Sigmoid colon (tissue), 4 donors: ENCODE measurements at regions not wholly inside any gene's neighbourhood (a gene's known extent, or its start where the extent isn't known, plus 50 kb on each side); places are given as distances from the start of the nearest gene placed in this dataset.

Source experiments
- EP300 ChIP-seq, 4 donors: sonication (generic); formaldehyde crosslinking; IDR thresholded peaks; one replicate each; pipeline ENCODE4 v1.6.1; 2017; ENCODE audit warnings: antibody characterized with exemption in 4 of 4
- POLR2A ChIP-seq, 2 donors: fragments of 450-650 bp; IDR thresholded peaks; one replicate each; pipeline ENCODE4 v1.6.1; 2016; ENCODE audit warnings: antibody characterized with exemption in 2 of 2, mild to moderate bottlenecking in 2 of 2, moderate library complexity in 2 of 2
- POLR2AphosphoS5 ChIP-seq, 4 donors: sonication (generic); formaldehyde crosslinking; IDR thresholded peaks; one replicate each; pipeline ENCODE4 v1.6.1; 2017; ENCODE audit warnings: antibody characterized with exemption in 4 of 4
- TF ChIP-seq, protein P1 (sequence below), 4 experiments: fragments of 450-650 bp in 3 of 4; fragments of 200-600 bp in 1 of 4; IDR thresholded peaks; one replicate each; pipeline ENCODE4 v1.5.1; 2016 to 2019; ENCODE audit warnings: antibody characterized with exemption in 4 of 4, mild to moderate bottlenecking in 3 of 4, moderate library complexity in 2 of 4

DNA sequence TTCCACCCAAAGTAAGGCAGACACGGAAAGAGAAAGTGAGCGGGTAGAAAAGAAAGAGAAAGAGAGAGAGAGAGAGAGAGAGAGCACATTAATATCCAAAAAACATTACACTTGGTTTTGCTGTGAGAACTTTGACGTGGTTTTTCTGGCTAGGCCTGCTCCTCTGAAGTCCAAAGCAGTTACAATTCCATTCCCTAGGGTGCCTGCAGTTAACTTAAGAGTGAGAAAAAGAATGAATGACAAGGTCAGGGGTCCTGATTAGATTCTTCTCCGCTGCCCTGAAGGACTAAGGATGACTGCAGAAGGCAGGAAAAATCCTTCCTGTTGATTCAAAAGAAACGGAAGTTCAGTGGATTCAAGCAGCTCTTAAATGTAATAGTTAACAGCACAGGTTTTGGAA is 589.8 kb downstream of the PRELID2 start:
- TF ChIP-seq, protein P1, sequence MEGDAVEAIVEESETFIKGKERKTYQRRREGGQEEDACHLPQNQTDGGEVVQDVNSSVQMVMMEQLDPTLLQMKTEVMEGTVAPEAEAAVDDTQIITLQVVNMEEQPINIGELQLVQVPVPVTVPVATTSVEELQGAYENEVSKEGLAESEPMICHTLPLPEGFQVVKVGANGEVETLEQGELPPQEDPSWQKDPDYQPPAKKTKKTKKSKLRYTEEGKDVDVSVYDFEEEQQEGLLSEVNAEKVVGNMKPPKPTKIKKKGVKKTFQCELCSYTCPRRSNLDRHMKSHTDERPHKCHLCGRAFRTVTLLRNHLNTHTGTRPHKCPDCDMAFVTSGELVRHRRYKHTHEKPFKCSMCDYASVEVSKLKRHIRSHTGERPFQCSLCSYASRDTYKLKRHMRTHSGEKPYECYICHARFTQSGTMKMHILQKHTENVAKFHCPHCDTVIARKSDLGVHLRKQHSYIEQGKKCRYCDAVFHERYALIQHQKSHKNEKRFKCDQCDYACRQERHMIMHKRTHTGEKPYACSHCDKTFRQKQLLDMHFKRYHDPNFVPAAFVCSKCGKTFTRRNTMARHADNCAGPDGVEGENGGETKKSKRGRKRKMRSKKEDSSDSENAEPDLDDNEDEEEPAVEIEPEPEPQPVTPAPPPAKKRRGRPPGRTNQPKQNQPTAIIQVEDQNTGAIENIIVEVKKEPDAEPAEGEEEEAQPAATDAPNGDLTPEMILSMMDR (IDR thresholded peaks at IDR 0.05), result no peak
- TF ChIP-seq POLR2AphosphoS5 (IDR thresholded peaks at IDR 0.05), result no peak
- no peak for TF ChIP-seq POLR2A (IDR thresholded peaks at IDR 0.05)
- no peak for TF ChIP-seq EP300 (IDR thresholded peaks at IDR 0.05)
